ENCODE measurements at regions not wholly inside any gene's neighbourhood (a gene's known extent, or its start where the extent isn't known, plus 50 kb on each side); places are given as distances from the start of the nearest gene placed in this dataset.

GRCh38 chr7:121498816-121499215, 102.7 kb upstream of the FAM3C start:
- TF ChIP-seq POLR2A (IDR thresholded peaks at IDR 0.05) (no peak), CTCF (IDR thresholded peaks at IDR 0.05) (no peak), EP300 (IDR thresholded peaks at IDR 0.05) (no peak), POLR2AphosphoS5 (IDR thresholded peaks at IDR 0.05) (no peak)

Measured in stomach (tissue), 4 donors.